ENCODE measurements at regions not wholly inside any gene's neighbourhood (a gene's known extent, or its start where the extent isn't known, plus 50 kb on each side); places are given as distances from the start of the nearest gene placed in this dataset.

- DNase-seq: no peak
- Mint-ChIP-seq H3K4me3 (no peak overlapping the region), H3K4me1 (no peaks in the 10 kb centered on the region), H3K27ac (no peak overlapping the region), H3K27me3 (no peaks in the 10 kb centered on the region), H3K9me3 (peaks cover under 1 to 7% of the 10 kb centered on the region in 2 donors)
- ATAC-seq: no peak
These were observed 907.7 kb downstream of the TMEM182 start for GRCh38 chr2:103669531-103669930.
